Activated CD4-positive, alpha-beta memory T cell treated with anti-CD3 and anti-CD28 coated beads for 36 hours (primary cell): ENCODE measurements at regions not wholly inside any gene's neighbourhood (a gene's known extent, or its start where the extent isn't known, plus 50 kb on each side); places are given as distances from the start of the nearest gene placed in this dataset.
"Not testable (repeated sequence)": the region's sequence is repeated elsewhere in the genome, so short reads cannot be mapped to it uniquely, and the experiment has no call there.

Source experiments
- CTCF ChIA-PET: fragments of 350-600 bp; sonication (Branson Sonifier 250); formaldehyde crosslinking; loops from one replicate; lab custom pipeline; 2021; ENCODE audit warnings: antibody characterized with exemption, inconsistent platforms; lab: Charles Lee
- POLR2A ChIA-PET: fragments of 350-600 bp; sonication (Branson Sonifier 250); formaldehyde crosslinking; loops from one replicate; lab custom pipeline; 2021; ENCODE audit warnings: antibody characterized with exemption; lab: Charles Lee
- DNase-seq: peaks from one replicate; pipeline ENCODE4 v3.0.0-alpha.2; 2020
- H3K27ac Mint-ChIP-seq: one replicate; pipeline ENCODE4 v1.8.0; 2021; ENCODE audit warnings: mixed read lengths
- H3K27me3 Mint-ChIP-seq: one replicate; pipeline ENCODE4 v1.8.0; 2021; ENCODE audit warnings: mixed read lengths
- H3K36me3 Mint-ChIP-seq: one replicate; pipeline ENCODE4 v1.8.0; 2021; ENCODE audit warnings: mixed read lengths
- H3K4me1 Mint-ChIP-seq: one replicate; pipeline ENCODE4 v1.8.0; 2021; ENCODE audit warnings: low read depth, mixed read lengths
- H3K4me3 Mint-ChIP-seq: one replicate; pipeline ENCODE4 v1.8.0; 2021; ENCODE audit warnings: mild to moderate bottlenecking, mixed read lengths
- H3K9me3 Mint-ChIP-seq: one replicate; pipeline ENCODE4 v1.8.0; 2021; ENCODE audit warnings: mixed read lengths
- intact Hi-C: fragments of 100-400 bp; cut with micrococcal nuclease; formaldehyde crosslinking; loops from one replicate; pipeline ENCODE4 v1.15.1; 2023

DNA sequence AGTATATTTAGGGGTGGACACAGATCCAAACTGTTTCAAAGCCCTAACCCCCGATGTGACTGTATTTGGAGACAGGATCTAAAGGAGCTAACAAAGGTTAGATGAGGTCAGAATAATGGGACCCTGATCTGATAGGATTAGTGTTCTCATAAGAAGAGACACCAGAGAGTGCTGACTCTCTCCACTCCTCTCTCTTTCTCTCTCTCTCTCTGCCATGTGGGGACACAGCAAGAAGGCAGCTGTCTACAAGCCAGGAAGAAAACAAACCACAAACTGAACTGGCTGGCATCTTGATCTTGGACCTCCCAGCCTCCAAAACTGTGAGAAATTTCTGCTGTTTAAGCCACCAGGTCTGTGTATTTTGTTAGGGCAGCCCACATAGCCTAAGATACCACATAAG is 84.7 kb upstream of the KDM7A start:
- no peak overlapping the region for H3K27ac Mint-ChIP-seq
- no peak for DNase-seq
- H3K27me3 Mint-ChIP-seq = no peaks in the 10 kb centered on the region
- H3K36me3 Mint-ChIP-seq = peaks cover 2% of the 10 kb centered on the region
- intact Hi-C loops = loop anchor here (5.0 kb wide), 1 partner anchor 41 kb away; no protein-coding TSS in a partner anchor
- ChIA-PET POLR2A (interaction anchor here (1.2 kb wide), 1 partner anchor 12 kb away, joined by 4 read pairs; no protein-coding TSS in a partner anchor), CTCF (interaction anchor here (1.0 kb wide), 1 partner anchor 43 kb away, joined by 3 read pairs; no protein-coding TSS in a partner anchor)
- H3K4me1 Mint-ChIP-seq = peaks cover 19% of the 10 kb centered on the region
- H3K9me3 Mint-ChIP-seq = peaks cover 6% of the 10 kb centered on the region
- no peak overlapping the region for H3K4me3 Mint-ChIP-seq

DNA sequence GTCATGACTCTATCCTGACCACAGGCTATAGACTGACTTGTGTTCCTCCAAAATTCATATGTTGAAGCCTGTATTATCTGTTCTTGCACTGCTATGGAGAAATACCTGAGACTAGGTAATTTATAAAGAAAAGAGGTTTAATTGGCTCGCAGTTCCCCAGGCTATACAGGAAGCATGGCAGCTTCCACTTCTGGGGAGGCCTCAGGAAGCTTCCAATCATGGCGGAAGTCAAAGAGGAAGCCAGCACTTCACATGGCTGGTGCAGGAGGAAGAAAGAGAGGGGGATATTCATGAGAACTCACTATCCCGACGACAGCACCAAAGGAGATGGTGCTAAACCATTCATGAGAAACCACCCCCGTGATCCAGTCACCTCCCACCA is 84.3 kb upstream of the KDM7A start:
- H3K9me3 Mint-ChIP-seq = peaks cover 6% of the 10 kb centered on the region
- peaks cover 19% of the 10 kb centered on the region for H3K4me1 Mint-ChIP-seq
- POLR2A ChIA-PET = interaction anchor here (1.2 kb wide), 1 partner anchor 12 kb away, joined by 4 read pairs; no protein-coding TSS in a partner anchor

DNA sequence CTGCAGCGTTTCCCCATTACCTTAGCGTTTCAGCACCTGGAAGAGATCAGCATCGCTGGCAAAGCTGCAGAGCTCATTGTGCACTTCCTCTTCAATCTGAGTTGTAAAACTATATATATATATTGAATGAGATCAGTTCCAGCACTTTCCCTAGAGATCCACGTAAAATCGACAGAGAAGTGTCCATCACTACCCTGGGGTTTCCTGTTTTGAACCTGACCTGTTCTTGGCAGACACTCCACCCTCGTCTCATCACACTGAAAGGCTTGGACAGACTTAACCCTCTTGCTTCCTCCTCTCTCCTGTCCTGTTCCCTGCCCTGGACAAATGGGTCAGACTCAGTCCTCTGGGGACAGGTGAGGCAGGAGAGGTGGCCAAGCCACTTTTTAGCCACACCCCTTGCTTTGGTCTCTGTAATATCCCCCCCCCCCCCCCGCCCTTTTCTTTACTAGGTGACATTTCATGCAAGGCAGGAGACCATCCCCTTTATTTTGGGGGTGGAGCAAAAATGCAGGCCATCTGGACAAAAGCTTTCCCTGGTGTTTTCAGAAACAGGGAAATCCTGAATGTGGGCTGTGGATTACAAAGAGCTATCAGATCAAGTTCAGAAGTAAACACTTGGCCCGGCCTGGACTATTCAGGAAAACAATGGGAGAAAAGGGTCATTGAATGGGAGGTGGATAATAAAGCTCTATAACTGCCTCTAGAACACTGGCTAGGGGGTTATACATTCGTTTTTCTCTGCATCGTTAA is 83.7 kb upstream of the KDM7A start:
- CTCF ChIA-PET = interaction anchor here (0.8 to 1.0 kb wide), 2 partner anchors 44 to 100 kb away, joined by 3 read pairs; no protein-coding TSS in a partner anchor
- POLR2A ChIA-PET = interaction anchor here (1.2 kb wide), 1 partner anchor 13 kb away, joined by 4 read pairs; no protein-coding TSS in a partner anchor
- Mint-ChIP-seq H3K4me1 (peaks cover 19% of the 10 kb centered on the region), H3K27me3 (no peaks in the 10 kb centered on the region), H3K4me3 (no peak overlapping the region), H3K27ac (no peak overlapping the region), H3K9me3 (peaks cover 6% of the 10 kb centered on the region), H3K36me3 (peaks cover 2% of the 10 kb centered on the region)
- DNase-seq = no peak
- intact Hi-C loops = loop anchor here (5.0 kb wide), 1 partner anchor 42 kb away; no protein-coding TSS in a partner anchor

More for the DNA sequence above, 84.3 kb upstream of the KDM7A start:
- DNase-seq = no peak
- intact Hi-C loops = loop anchor here (5.0 kb wide), 1 partner anchor 41 kb away; no protein-coding TSS in a partner anchor
- Mint-ChIP-seq H3K4me3 (no peak overlapping the region), H3K27ac (no peak overlapping the region), H3K27me3 (no peaks in the 10 kb centered on the region), H3K36me3 (peaks cover 2% of the 10 kb centered on the region)
- CTCF ChIA-PET = interaction anchor here (0.8 to 1.0 kb wide), 2 partner anchors 44 to 100 kb away, joined by 3 read pairs; no protein-coding TSS in a partner anchor

DNA sequence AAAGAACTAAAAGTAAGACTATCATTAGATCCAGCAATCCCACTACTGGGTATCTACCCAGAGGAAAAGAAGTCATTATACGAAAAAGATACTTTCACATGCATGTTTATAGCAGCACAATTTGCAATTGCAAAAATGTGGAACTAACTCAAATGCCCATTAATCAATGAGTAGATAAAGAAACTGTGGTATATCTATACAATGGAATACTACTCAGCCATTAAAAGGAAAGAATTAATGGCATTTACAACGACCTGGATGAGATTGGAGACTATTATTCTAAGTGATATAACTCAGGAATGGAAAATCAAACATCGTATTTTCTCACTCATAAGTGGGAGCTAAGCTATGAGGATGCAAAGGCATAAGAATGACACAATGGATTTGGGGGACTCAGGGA is 80.5 kb upstream of the KDM7A start:
- CTCF ChIA-PET = not testable (repeated sequence)

DNA sequence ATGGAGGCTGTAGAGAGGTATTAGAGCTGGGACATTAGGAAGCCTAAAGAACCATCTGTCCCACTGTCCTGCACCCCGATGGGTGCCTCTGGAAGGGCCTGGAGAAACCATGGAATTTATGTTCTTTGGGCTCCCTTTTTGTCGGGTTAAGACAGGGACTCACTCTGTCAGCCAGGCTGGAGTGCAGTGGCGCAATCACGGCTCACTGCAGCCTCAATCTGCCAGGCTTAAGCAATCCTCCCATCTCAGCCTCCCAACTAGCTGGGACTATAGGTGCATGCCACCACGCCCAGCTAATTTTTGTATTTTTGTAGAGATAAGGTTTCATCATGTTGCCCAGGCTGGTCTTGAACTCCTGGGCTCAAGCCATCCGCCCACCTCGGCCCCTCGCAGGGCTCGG is 78.2 kb upstream of the KDM7A start:
- H3K27me3 Mint-ChIP-seq, H3K4me3 Mint-ChIP-seq, H3K27ac Mint-ChIP-seq, H3K36me3 Mint-ChIP-seq, H3K9me3 Mint-ChIP-seq, intact Hi-C loops, CTCF ChIA-PET, DNase-seq: not testable (repeated sequence)
- H3K4me1 Mint-ChIP-seq = peaks cover 26% of the 10 kb centered on the region
- POLR2A ChIA-PET = interaction anchor here (1.1 kb wide), 1 partner anchor 42 kb away, joined by 4 read pairs; no protein-coding TSS in a partner anchor

More for the DNA sequence above, 80.5 kb upstream of the KDM7A start:
- H3K27me3 Mint-ChIP-seq, POLR2A ChIA-PET, intact Hi-C loops, H3K4me3 Mint-ChIP-seq, DNase-seq, H3K27ac Mint-ChIP-seq, H3K9me3 Mint-ChIP-seq, H3K36me3 Mint-ChIP-seq: not testable (repeated sequence)
- H3K4me1 Mint-ChIP-seq = peaks cover 20% of the 10 kb centered on the region

DNA sequence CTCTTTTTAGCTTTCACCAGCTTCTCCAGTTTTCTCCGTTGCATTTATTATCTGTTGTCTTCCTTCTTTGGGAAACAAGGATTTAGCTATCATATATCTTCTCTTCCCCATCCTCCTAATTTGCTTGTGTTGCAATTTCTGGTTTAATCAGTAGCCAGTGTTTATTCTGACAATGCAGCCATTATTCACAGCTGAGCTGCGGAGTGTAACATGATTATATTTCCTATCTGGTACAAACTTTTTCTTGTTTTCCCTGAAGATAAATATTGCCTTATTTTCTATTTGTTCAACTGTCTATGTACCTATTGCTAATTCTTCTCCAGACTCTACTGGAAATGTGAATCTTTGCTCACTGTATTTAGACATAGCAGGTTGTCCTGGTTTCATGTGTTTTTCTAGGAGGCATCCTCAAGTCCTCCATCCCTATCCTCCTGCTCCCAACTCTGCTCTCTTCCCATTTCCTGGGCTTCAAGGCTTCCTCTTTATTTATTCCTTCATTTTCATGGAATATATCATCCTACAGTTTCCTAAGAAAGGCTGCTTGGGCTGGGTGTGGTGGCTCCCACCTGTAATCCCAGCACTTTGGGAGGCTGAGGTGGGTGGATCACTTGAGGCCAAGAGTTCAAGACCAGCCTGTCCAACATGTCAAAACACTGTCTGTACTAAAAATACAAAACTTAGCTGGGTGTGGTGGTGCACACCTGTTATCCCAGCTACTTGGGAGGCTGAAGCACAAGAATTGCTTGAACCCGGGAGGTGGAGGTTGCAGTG is 72.4 kb upstream of the KDM7A start:
- POLR2A ChIA-PET = no interaction called here
- Mint-ChIP-seq H3K27ac (no peak overlapping the region), H3K27me3 (no peaks in the 10 kb centered on the region), H3K36me3 (no peaks in the 10 kb centered on the region), H3K4me3 (no peak overlapping the region), H3K4me1 (peaks cover 26% of the 10 kb centered on the region), H3K9me3 (no peaks in the 10 kb centered on the region)
- CTCF ChIA-PET = interaction anchor here (1.1 to 1.2 kb wide), 2 partner anchors 10 to 159 kb away, joined by 3 read pairs; no protein-coding TSS in a partner anchor
- no peak for DNase-seq
- intact Hi-C loops = no loop called here

DNA sequence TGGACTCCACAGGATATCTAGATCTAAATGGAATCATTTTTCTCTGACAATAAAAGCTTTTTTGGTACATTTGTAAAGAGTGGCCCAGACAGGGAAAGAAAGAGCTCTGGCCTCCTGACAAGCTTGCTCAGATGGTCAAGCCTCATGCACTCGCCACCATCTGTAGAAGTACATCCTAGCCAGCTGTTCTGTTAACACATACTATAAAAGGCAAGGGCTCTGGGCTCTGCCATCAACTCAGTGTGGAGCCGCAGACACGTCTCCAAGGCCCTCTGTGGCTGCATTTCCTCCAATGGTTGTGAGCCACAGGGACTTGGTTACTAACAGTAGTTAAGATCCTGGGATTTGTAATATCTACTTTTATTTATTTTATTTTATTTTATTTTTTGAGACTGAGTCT is 70.8 kb upstream of the KDM7A start:
- POLR2A ChIA-PET = no interaction called here
- Mint-ChIP-seq H3K4me3 (no peak overlapping the region), H3K27ac (no peak overlapping the region), H3K4me1 (peaks cover 16% of the 10 kb centered on the region), H3K36me3 (no peaks in the 10 kb centered on the region), H3K9me3 (no peaks in the 10 kb centered on the region), H3K27me3 (no peaks in the 10 kb centered on the region)
- intact Hi-C loops = no loop called here
- CTCF ChIA-PET = no interaction called here
- no peak for DNase-seq

DNA sequence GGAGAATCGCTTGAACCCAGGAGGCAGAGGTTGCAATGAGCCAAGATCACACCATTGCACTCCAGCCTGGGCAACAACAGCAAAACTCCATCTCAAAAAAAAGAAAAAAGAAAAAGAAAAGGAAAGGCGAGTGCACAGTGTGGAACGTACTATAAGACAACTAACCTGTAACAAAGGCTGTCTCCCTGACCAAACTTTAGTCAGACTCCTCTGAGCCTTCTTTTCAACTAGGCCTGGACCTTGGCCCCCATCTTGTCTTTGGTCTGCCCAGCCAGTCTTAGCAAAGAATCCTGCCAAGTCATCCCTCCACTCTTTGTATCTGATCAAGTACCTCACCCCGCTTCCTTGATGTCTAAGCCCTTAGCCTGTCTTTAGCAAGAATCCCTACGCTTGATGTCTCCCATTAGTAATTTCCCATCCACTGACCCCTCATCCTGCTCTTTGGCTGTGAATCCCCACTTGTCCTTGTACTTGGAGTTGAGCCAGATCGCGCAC is 68.9 kb upstream of the KDM7A start:
- Mint-ChIP-seq H3K9me3 (no peaks in the 10 kb centered on the region), H3K27me3 (no peaks in the 10 kb centered on the region), H3K4me3 (no peak overlapping the region), H3K4me1 (peaks cover 14% of the 10 kb centered on the region), H3K27ac (no peak overlapping the region), H3K36me3 (no peaks in the 10 kb centered on the region)
- CTCF ChIA-PET = no interaction called here
- intact Hi-C loops = no loop called here
- DNase-seq = no peak
- POLR2A ChIA-PET = no interaction called here

DNA sequence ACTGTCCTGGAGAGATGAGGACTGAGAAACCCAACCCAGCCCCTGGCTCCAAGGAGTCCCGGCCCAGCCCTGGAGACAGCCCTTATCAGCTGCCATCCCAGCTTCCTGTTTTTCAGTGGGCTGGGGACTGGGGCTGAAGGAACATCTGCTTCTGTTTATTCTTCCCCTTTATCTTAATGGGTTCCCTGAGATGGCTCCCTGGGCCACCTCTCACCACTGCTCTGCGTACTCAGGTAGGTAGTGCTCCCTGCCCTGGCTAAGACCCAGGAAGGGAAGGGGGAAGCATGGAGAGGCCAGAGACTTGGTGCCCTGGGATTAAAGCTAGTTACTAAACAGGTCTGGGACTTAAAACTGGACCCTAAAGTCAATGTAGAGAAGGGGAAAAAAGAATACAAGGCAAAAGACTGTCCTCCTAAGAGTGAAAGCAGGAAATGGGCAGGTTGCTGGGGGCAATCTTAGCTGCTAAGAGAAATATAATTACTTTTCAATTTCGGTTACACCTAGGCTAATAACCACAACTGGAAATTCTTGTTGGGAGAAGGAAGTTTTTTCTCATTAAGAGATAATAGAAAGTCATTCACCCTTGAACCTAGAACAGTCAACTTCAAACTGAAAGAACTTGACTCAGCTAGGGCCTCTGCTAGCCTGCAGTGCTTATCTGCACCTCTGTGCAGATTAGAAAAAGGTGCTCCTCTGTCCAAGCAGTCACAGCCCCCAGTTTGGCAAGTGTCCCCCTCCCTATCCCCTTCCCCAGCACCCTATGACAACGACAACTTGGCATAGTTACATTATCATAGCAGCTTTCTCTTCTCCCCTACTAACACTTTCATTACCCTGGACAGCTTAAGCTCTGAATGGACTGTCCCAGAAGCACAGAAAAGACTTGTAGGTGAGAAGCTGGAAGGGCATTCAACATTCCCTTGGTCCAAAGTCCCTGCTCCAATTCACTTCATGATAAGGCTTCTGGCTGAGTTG is 65.6 kb upstream of the KDM7A start:
- Mint-ChIP-seq H3K4me1 (peaks cover 14% of the 10 kb centered on the region), H3K4me3 (no peak overlapping the region), H3K36me3 (no peaks in the 10 kb centered on the region), H3K27me3 (no peaks in the 10 kb centered on the region), H3K27ac (peak overlapping the region; percentile 30), H3K9me3 (no peaks in the 10 kb centered on the region)
- DNase-seq = peak; percentile 20
- POLR2A ChIA-PET = interaction anchor here (1.0 to 1.5 kb wide), 4 partner anchors 10 to 125 kb away, joined by 3 to 4 read pairs (median 4); no protein-coding TSS in a partner anchor
- CTCF ChIA-PET = interaction anchor here (0.6 to 1.2 kb wide), 5 partner anchors 9 to 84 kb away, joined by 3 to 4 read pairs (median 3); no protein-coding TSS in a partner anchor
- intact Hi-C loops = no loop called here

DNA sequence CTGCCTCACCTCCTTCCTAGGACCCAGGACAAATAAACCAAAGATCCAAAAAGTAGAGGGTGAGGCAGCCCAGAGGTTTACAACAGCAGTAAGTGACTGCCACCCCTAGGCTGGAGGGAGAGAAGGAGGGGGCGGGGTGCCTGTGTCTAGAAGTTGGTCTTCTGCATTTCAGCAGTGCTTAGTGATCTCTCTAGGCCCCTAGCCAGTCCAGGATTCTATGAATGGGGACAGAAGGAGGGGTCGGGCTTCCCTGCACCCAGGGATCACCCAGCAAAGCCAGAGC is 62.8 kb upstream of the KDM7A start:
- ChIA-PET POLR2A (no interaction called here), CTCF (interaction anchor here (0.5 kb wide), 1 partner anchor 23 kb away, joined by 3 read pairs; no protein-coding TSS in a partner anchor)
- peak; percentile 38 for DNase-seq
- Mint-ChIP-seq H3K4me3 (no peak overlapping the region), H3K27me3 (no peaks in the 10 kb centered on the region), H3K36me3 (no peaks in the 10 kb centered on the region), H3K27ac (no peak overlapping the region), H3K9me3 (no peaks in the 10 kb centered on the region), H3K4me1 (peaks cover 15% of the 10 kb centered on the region)
- intact Hi-C loops = no loop called here
